Gastroesophageal sphincter (tissue), 4 donors: ENCODE measurements at regions not wholly inside any gene's neighbourhood (a gene's known extent, or its start where the extent isn't known, plus 50 kb on each side); places are given as distances from the start of the nearest gene placed in this dataset.
"Not testable (repeated sequence)": the region's sequence is repeated elsewhere in the genome, so short reads cannot be mapped to it uniquely, and the experiment has no call there.

Experiments used
- ATAC-seq: fragments of 150-250 bp; one replicate; pipeline ENCODE4 v1.9.1; 2016; ENCODE audit warnings: mild to moderate bottlenecking, moderate library complexity
- H3K27ac ChIP-seq, 4 donors: fragments of 200-600 bp; sonication (generic) in 3 of 4; 1 replicate in 3 of 4; 2 replicates in 1 of 4; pipeline ENCODE4 v1.5.1; 2016 to 2019
- H3K27me3 ChIP-seq: fragments of 200-600 bp; sonication (generic); one replicate; pipeline ENCODE4 v1.5.1; 2019
- H3K36me3 ChIP-seq, 2 donors: fragments of 200-600 bp; sonication (generic); one replicate each; pipeline ENCODE4 v1.5.1; 2019; ENCODE audit warnings: control low read depth in 1 of 2
- H3K4me1 ChIP-seq, 3 donors: fragments of 200-600 bp; sonication (generic); 1 replicate in 2 of 3; 2 replicates in 1 of 3; pipeline ENCODE4 v1.5.1; 2016 to 2019; ENCODE audit warnings: control low read depth in 2 of 3
- H3K4me3 ChIP-seq, 2 donors: fragments of 200-600 bp; sonication (generic); one replicate each; pipeline ENCODE4 v1.5.1; 2019; ENCODE audit warnings: mild to moderate bottlenecking in 1 of 2, moderate library complexity in 1 of 2
- H3K9me3 ChIP-seq, 3 donors: fragments of 200-600 bp; sonication (generic); one replicate each; pipeline ENCODE4 v1.5.1; 2017 to 2019; ENCODE audit warnings: control low read depth in 2 of 3
- EP300 ChIP-seq: sonication (generic); formaldehyde crosslinking; IDR thresholded peaks from one replicate; pipeline ENCODE4 v1.6.1; 2017; ENCODE audit warnings: antibody characterized with exemption, mild to moderate bottlenecking
- POLR2A ChIP-seq, 2 donors: fragments of 450-650 bp; IDR thresholded peaks; one replicate each; pipeline ENCODE4 v1.6.1; 2017; ENCODE audit warnings: antibody characterized with exemption in 2 of 2, mild to moderate bottlenecking in 2 of 2, moderate library complexity in 1 of 2
- POLR2AphosphoS5 ChIP-seq: sonication (generic); formaldehyde crosslinking; IDR thresholded peaks from one replicate; pipeline ENCODE4 v1.6.1; 2017; ENCODE audit warnings: antibody characterized with exemption
- WGBS, 2 donors: methylation state at CpG; one replicate each; pipeline ENCODE4 v1.1.5; 2018; ENCODE audit warnings: low coverage in 1 of 2; 5-methylcytosine and 5-hydroxymethylcytosine counted together
- TF ChIP-seq, protein P1 (sequence below), 4 experiments: fragments of 200-600 bp in 2 of 4; fragments of 450-650 bp in 2 of 4; sonication (generic) in 1 of 4; IDR thresholded peaks; one replicate each; pipeline ENCODE4 v1.5.1; 2017 to 2019; ENCODE audit warnings: antibody characterized with exemption in 4 of 4, mild to moderate bottlenecking in 2 of 4, moderate library complexity in 2 of 4

GRCh38 chr12:131619736-131620506 is 91.0 kb upstream of the SFSWAP start:
- no peak for TF ChIP-seq POLR2AphosphoS5
- TF ChIP-seq, protein P1, sequence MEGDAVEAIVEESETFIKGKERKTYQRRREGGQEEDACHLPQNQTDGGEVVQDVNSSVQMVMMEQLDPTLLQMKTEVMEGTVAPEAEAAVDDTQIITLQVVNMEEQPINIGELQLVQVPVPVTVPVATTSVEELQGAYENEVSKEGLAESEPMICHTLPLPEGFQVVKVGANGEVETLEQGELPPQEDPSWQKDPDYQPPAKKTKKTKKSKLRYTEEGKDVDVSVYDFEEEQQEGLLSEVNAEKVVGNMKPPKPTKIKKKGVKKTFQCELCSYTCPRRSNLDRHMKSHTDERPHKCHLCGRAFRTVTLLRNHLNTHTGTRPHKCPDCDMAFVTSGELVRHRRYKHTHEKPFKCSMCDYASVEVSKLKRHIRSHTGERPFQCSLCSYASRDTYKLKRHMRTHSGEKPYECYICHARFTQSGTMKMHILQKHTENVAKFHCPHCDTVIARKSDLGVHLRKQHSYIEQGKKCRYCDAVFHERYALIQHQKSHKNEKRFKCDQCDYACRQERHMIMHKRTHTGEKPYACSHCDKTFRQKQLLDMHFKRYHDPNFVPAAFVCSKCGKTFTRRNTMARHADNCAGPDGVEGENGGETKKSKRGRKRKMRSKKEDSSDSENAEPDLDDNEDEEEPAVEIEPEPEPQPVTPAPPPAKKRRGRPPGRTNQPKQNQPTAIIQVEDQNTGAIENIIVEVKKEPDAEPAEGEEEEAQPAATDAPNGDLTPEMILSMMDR (IDR thresholded peaks at IDR 0.05), result no peak
- no peak for TF ChIP-seq POLR2A (IDR thresholded peaks at IDR 0.05)
- no peak for TF ChIP-seq EP300
- Histone ChIP-seq H3K4me1 (peaks cover 0 to 8% (median 3%) of the 10 kb centered on the region in 3 donors), H3K36me3 (no peaks in the 10 kb centered on the region), H3K4me3 (no peak overlapping the region), H3K27ac (no peak overlapping the region), H3K9me3 (no peaks in the 10 kb centered on the region), H3K27me3 (peaks cover 70% of the 10 kb centered on the region)
- 86 to 90% methylated on average over 2 to 9 of the region's 21 CpGs for WGBS, 2 donors
- no peak for ATAC-seq

DNA sequence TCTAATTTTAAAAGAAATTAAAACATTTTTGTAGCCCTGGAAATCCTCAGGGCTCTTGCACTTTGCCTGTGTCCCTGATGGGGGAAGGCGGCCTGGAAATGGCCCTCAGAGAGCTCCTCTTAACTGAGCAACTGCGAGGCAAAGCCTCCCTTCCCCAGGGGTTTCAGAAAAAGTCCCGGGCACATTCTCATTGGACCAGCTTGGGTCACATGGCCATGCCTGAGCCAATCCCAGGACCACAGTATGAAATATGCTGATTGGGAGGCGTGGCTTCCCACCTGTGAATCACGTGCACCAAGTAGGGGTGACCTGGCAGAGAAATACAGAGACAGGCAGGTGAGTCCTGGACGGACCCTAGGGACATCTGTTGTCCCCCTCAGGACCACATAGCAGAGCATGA is 90.4 kb upstream of the SFSWAP start:
- Histone ChIP-seq H3K27ac (no peak overlapping the region), H3K9me3 (no peaks in the 10 kb centered on the region), H3K36me3 (no peaks in the 10 kb centered on the region), H3K4me3 (no peak overlapping the region), H3K27me3 (peaks cover 70% of the 10 kb centered on the region), H3K4me1 (peaks cover 0 to 13% (median 3%) of the 10 kb centered on the region in 3 donors)
- TF ChIP-seq POLR2A (IDR thresholded peaks at IDR 0.05), result no peak
- no peak for TF ChIP-seq EP300
- TF ChIP-seq, protein P1 (IDR thresholded peaks at IDR 0.05), result no peak
- no peak for TF ChIP-seq POLR2AphosphoS5
- WGBS, 2 donors, result 60 to 85% methylated on average over 3 of the region's 6 CpGs
- no peak for ATAC-seq

- Histone ChIP-seq H3K4me1 (peaks cover 0 to 13% (median 3%) of the 10 kb centered on the region in 3 donors), H3K27ac (peak overlapping the region in 1 of 4 donors; percentile 14), H3K4me3 (peak overlapping the region in 1 of 2 donors; percentile 14), H3K36me3 (no peaks in the 10 kb centered on the region), H3K27me3 (peaks cover 67% of the 10 kb centered on the region), H3K9me3 (no peaks in the 10 kb centered on the region)
- 90% methylated on average over 2 of the region's 27 CpGs; no CpG with 5 or more reads in 1 of the 2 donors for WGBS, 2 donors
- ATAC-seq, result no peak
- no peak for TF ChIP-seq POLR2AphosphoS5
- TF ChIP-seq, protein P1 (IDR thresholded peaks at IDR 0.05), result no peak
- TF ChIP-seq EP300, result no peak
- no peak for TF ChIP-seq POLR2A (IDR thresholded peaks at IDR 0.05)
Observed at GRCh38 chr12:131620946-131621681, 89.8 kb upstream of the SFSWAP start.

GRCh38 chr12:131621701-131622421 is 89.0 kb upstream of the SFSWAP start:
- Histone ChIP-seq H3K27ac (peak overlapping the region in 1 of 4 donors; percentile 14), H3K27me3 (peaks cover 59% of the 10 kb centered on the region), H3K9me3 (no peaks in the 10 kb centered on the region), H3K4me3 (peak overlapping the region in 1 of 2 donors; percentile 14), H3K4me1 (peaks cover 0 to 13% (median 3%) of the 10 kb centered on the region in 3 donors), H3K36me3 (no peaks in the 10 kb centered on the region)
- ATAC-seq, result no peak
- TF ChIP-seq EP300, result no peak
- 39 to 44% methylated on average over 3 to 7 of the region's 19 CpGs for WGBS, 2 donors

- Histone ChIP-seq H3K36me3 (no peaks in the 10 kb centered on the region), H3K4me1 (peaks cover 0 to 13% (median 3%) of the 10 kb centered on the region in 3 donors), H3K27me3 (peaks cover 54% of the 10 kb centered on the region), H3K27ac (no peak overlapping the region), H3K9me3 (no peaks in the 10 kb centered on the region), H3K4me3 (no peak overlapping the region)
- TF ChIP-seq EP300 (no peak), POLR2AphosphoS5 (no peak), POLR2A (IDR thresholded peaks at IDR 0.05) (no peak)
- TF ChIP-seq, protein P1 (IDR thresholded peaks at IDR 0.05), result no peak
- no peak for ATAC-seq
- 64% methylated on average over 6 of the region's 14 CpGs; no CpG with 5 or more reads in 1 of the 2 donors for WGBS, 2 donors
Observed at GRCh38 chr12:131622422-131622955, 88.4 kb upstream of the SFSWAP start.

DNA sequence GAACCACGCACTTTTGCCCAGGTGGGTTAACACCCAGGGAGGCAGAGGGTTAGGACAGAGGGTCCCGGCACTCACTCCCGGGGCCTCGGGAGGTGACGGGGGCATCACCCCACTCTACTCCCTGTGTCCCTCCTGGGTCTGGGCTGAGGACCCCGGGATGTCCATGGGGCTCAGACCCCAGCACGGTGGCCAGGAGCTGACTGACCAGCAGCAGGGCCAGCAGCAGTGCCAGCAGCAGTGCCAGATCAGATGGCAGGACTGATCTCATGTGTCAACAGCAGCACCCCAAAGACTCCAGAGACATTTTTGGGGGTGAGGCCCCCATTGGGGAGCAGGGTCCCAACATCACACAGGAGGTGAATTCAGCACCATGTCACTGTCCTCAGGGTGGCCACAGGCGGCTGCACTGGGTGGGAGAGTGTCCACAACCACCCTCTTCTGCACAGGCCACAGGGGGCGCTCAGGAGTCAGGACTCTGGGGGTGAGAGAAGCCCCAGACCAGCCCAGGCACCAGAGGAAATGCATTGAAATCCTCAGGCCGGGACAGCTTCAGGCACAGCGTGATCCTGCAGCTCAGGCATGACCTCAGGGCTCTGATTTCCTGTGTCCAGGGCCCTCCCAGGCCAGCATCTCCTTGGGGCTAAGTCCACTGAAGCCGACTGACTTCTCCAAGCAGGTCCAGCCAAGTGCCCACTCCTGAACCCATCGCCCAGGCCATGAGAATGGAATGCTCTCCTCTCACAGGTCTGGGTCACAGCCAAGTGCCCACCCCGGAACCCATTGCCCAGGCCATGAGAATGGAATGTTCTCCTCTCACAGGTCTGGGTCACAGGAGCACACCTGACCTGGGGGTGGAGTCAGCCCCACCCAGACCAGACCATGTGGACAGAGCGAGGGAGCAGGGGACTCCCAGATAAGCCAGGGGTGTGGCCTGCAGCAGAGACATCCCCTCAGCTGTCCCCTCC is 87.2 kb upstream of the SFSWAP start:
- WGBS, 2 donors, result 83% methylated on average over 2 of the region's 15 CpGs; no CpG with 5 or more reads in 1 of the 2 donors
- ATAC-seq, result not testable (repeated sequence)
- peaks cover 0 to 13% (median 3%) of the 10 kb centered on the region in 3 donors for H3K4me1 ChIP-seq

More for the DNA sequence above, 87.2 kb upstream of the SFSWAP start:
- not testable (repeated sequence) for H3K9me3 ChIP-seq, H3K27ac ChIP-seq, H3K4me3 ChIP-seq, H3K36me3 ChIP-seq
- H3K27me3 ChIP-seq, result peaks cover 54% of the 10 kb centered on the region
